HepG2 (cell line): ENCODE measurements at regions not wholly inside any gene's neighbourhood (a gene's known extent, or its start where the extent isn't known, plus 50 kb on each side); places are given as distances from the start of the nearest gene placed in this dataset.

Experiments
- ATAC-seq: fragments of 200-7000 bp; cut with Tn5 transposase; 3 replicates; pipeline ENCODE4 v1.9.1; 2020; ENCODE audit warnings: mild to moderate bottlenecking, moderate library complexity
- BruUV-seq: library from RNA; stranded (reverse); fragments of 400-500 nt; replicated peaks from 2 replicates; lab custom pipeline; 2021; lab: Mats Ljungman, UMichigan
- CTCF ChIA-PET: fragments of 300-600 bp; formaldehyde crosslinking; extraction: SDS; loops from one replicate; lab custom pipeline; 2021; ENCODE audit warnings: low total read pairs, inconsistent platforms, low intra/inter-chr PET ratio; lab: Yijun Ruan, JAX
- POLR2A ChIA-PET: fragments of 350-600 bp; sonication (Branson Sonifier 250); formaldehyde crosslinking; loops from one replicate; lab custom pipeline; 2020; ENCODE audit warnings: antibody characterized with exemption, inconsistent platforms; lab: Yijun Ruan, JAX
- DNase-seq: peaks from one replicate; pipeline ENCODE4 v3.0.0-alpha.2; 2015; ENCODE audit warnings: low spot score
- FAIRE-seq: peaks from 3 replicates; lab custom pipeline; 2011; peaks lifted over from hg19 to GRCh38; lab: Jason Lieb, UNC
- H2AFZ ChIP-seq: one replicate; pipeline ENCODE4 v1.6.1; 2011; ENCODE audit warnings: low read length, inconsistent platforms
- H3K27ac ChIP-seq: fragments of 300-600 bp; 3 replicates; pipeline ENCODE4 v1.8.0; 2011; ENCODE audit warnings: mixed run types, mild to moderate bottlenecking, mixed read lengths, low read length, inconsistent platforms; ENCODE audit not compliant: insufficient read depth; ENCODE audit errors: extremely low read length
- H3K27me3 ChIP-seq, 2 experiments: fragments of 200-600 bp in 1 of 2; 2 replicates in 1 of 2; 3 replicates in 1 of 2; pipeline versions ENCODE4 v1.6.0 to v1.8.0; 2011; ENCODE audit warnings: low read length in 2 of 2, mild to moderate bottlenecking in 2 of 2, moderate library complexity in 2 of 2, inconsistent platforms in 1 of 2; ENCODE audit not compliant: insufficient read depth in 2 of 2, control insufficient read depth in 1 of 2
- H3K36me3 ChIP-seq, 2 experiments: fragments of 200-600 bp in 1 of 2; replicated peaks in 1 of 2; 2 replicates in 1 of 2; 3 replicates in 1 of 2; pipeline versions ENCODE4 v1.5.1 to v1.8.0; 2011; ENCODE audit warnings: low read length in 2 of 2, inconsistent platforms in 1 of 2; ENCODE audit not compliant: insufficient read depth in 2 of 2, control insufficient read depth in 1 of 2
- H3K4me1 ChIP-seq: 2 replicates; pipeline ENCODE4 v1.5.1; 2012; ENCODE audit warnings: low read length, inconsistent platforms; ENCODE audit not compliant: insufficient read depth
- H3K4me2 ChIP-seq: 2 replicates; pipeline ENCODE4 v1.6.0; 2011; ENCODE audit warnings: low read depth, low read length, inconsistent platforms
- H3K4me3 ChIP-seq, 3 experiments: fragments of 200-600 bp in 1 of 3; sonication (generic), shearing (Covaris generic) in 1 of 3; replicated peaks in 1 of 3; 2 replicates each; pipeline ENCODE4 v1.5.1; 2011 to 2016; ENCODE audit warnings: low read length in 3 of 3, inconsistent platforms in 2 of 3, low read depth in 2 of 3, mild to moderate bottlenecking in 2 of 3, control low read depth in 1 of 3, mixed read lengths in 1 of 3; ENCODE audit not compliant: insufficient read depth in 1 of 3
- H3K79me2 ChIP-seq: one replicate; pipeline ENCODE4 v1.6.1; 2011; ENCODE audit warnings: low read length, inconsistent platforms; ENCODE audit not compliant: insufficient read depth
- H3K9ac ChIP-seq: 2 replicates; pipeline ENCODE4 v1.6.0; 2011; ENCODE audit warnings: mild to moderate bottlenecking, low read depth, low read length, inconsistent platforms; ENCODE audit not compliant: insufficient read depth
- H3K9me3 ChIP-seq: 2 replicates; pipeline ENCODE4 v1.5.1; 2012; ENCODE audit warnings: mild to moderate bottlenecking, low read length
- H4K20me1 ChIP-seq: 2 replicates; pipeline ENCODE4 v1.6.0; 2011; ENCODE audit warnings: inconsistent platforms, mild to moderate bottlenecking, low read length, moderate library complexity; ENCODE audit not compliant: insufficient read depth
- ARNTL ChIP-seq: sonication (generic); formaldehyde crosslinking; IDR thresholded peaks from 2 replicates; pipeline ENCODE4 v1.4.0; 2020; ENCODE audit warnings: mild to moderate bottlenecking, missing genetic modification reagents
- FOXK2 ChIP-seq: fragments of 450-650 bp; IDR thresholded peaks from 2 replicates; pipeline ENCODE4 v1.6.1; 2016
- NFATC3 ChIP-seq: sonication (generic); formaldehyde crosslinking; IDR thresholded peaks from 2 replicates; pipeline ENCODE4 v1.5.1; 2020; ENCODE audit warnings: mild to moderate bottlenecking, missing genetic modification reagents
- NFE2L1 ChIP-seq: sonication (generic); formaldehyde crosslinking; IDR thresholded peaks from 2 replicates; pipeline ENCODE4 v1.4.0; 2020; ENCODE audit warnings: missing genetic modification reagents, mild to moderate bottlenecking, borderline replicate concordance
- NR2C2 ChIP-seq: sonication (generic); formaldehyde crosslinking; IDR thresholded peaks from 2 replicates; pipeline ENCODE4 v1.4.0; 2020; ENCODE audit warnings: missing genetic modification reagents, mild to moderate bottlenecking, moderate library complexity, borderline replicate concordance
- PTBP1 ChIP-seq: fragments of 200-400 bp; formaldehyde crosslinking; IDR thresholded peaks from 2 replicates; pipeline ENCODE4 v1.6.1; 2018; ENCODE audit warnings: low read length, low read depth; ENCODE audit not compliant: poor library complexity, severe bottlenecking
- RBFOX2 ChIP-seq: fragments of 200-400 bp; formaldehyde crosslinking; IDR thresholded peaks from 2 replicates; pipeline ENCODE4 v1.6.1; 2017; ENCODE audit warnings: low read depth, mild to moderate bottlenecking, low read length
- REXO4 ChIP-seq: sonication (generic); formaldehyde crosslinking; IDR thresholded peaks from 2 replicates; pipeline ENCODE4 v1.8.0; 2022; ENCODE audit warnings: missing genetic modification reagents, mild to moderate bottlenecking, borderline replicate concordance
- SAP130 ChIP-seq: IDR thresholded peaks from 2 replicates; pipeline ENCODE4 v1.6.1; 2016; ENCODE audit warnings: low read depth
- SETDB1 ChIP-seq: sonication (generic); formaldehyde crosslinking; IDR thresholded peaks from 2 replicates; pipeline ENCODE4 v1.5.1; 2020; ENCODE audit warnings: missing genetic modification reagents, mild to moderate bottlenecking, borderline replicate concordance
- XBP1 ChIP-seq: sonication (generic); formaldehyde crosslinking; IDR thresholded peaks from 2 replicates; pipeline ENCODE4 v1.5.0; 2020; ENCODE audit warnings: missing genetic modification reagents
- ZFP37 ChIP-seq: sonication (generic); formaldehyde crosslinking; IDR thresholded peaks from 2 replicates; pipeline ENCODE4 v1.4.0; 2020; ENCODE audit warnings: missing genetic modification reagents, borderline replicate concordance
- ZNF251 ChIP-seq: sonication (generic); formaldehyde crosslinking; IDR thresholded peaks from 2 replicates; pipeline ENCODE4 v1.9.0; 2021; ENCODE audit warnings: mild to moderate bottlenecking, missing genetic modification reagents
- ZNF451 ChIP-seq: sonication (generic); formaldehyde crosslinking; IDR thresholded peaks from 2 replicates; pipeline ENCODE4 v1.5.0; 2020; ENCODE audit warnings: mild to moderate bottlenecking, missing genetic modification reagents
- ZNF746 ChIP-seq: sonication (generic); formaldehyde crosslinking; IDR thresholded peaks from 2 replicates; pipeline ENCODE4 v1.8.0; 2022; ENCODE audit warnings: mild to moderate bottlenecking, missing genetic modification reagents
- WGBS: methylation state at CpG from one replicate; pipeline ENCODE4 v1.1.6; 2017; ENCODE audit warnings: low lambda C conversion rate; 5-methylcytosine and 5-hydroxymethylcytosine counted together
- in situ Hi-C: cut with HindIII; loops from 2 replicates; pipeline ENCODE4 v1.10.0; 2017; ENCODE audit warnings: low pct_unique_long_range_greater_than_20kb; ENCODE audit not compliant: extremely low pct_ligation_motif_present
- intact Hi-C: fragments of 100-400 bp; cut with micrococcal nuclease; formaldehyde crosslinking; loops from one replicate; pipeline ENCODE4 v1.10.0; 2022; ENCODE audit not compliant: unreplicated experiment
- TF ChIP-seq, protein P1 (sequence below): sonication (generic); formaldehyde crosslinking; IDR thresholded peaks from 2 replicates; pipeline ENCODE4 v1.5.0; 2020; ENCODE audit warnings: missing genetic modification reagents

DNA sequence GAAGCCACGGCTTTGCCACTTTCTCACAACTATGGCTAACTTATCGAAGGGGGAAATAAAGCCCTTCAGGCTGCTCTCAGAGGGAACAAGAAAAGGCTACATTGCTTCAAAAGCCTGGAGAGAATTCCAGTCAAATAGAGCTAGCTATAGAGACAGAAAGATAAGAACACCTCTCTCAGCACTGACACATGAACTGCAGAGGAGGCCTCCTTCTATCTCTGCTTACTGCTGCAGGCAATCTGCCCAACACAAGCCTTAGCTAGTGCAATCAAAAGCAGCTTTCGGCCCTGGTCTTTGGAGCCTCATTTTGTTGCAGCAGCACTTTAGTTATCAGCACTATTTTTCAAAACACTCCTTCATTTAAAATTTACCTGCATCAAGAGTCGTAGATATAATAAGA is 118.4 kb upstream of the ROBO1 start:
- Histone ChIP-seq H4K20me1 (no peaks in the 10 kb centered on the region), H3K27ac (no peak overlapping the region), H2AFZ (no peak overlapping the region), H3K4me2 (no peak overlapping the region), H3K36me3 (no peaks in the 10 kb centered on the region), H3K4me1 (no peaks in the 10 kb centered on the region), H3K4me3 (no peak overlapping the region), H3K79me2 (no peaks in the 10 kb centered on the region), H3K9ac (no peak overlapping the region), H3K9me3 (no peaks in the 10 kb centered on the region), H3K27me3 (no peaks in the 10 kb centered on the region)
- ATAC-seq (no peak), DNase-seq (no peak), FAIRE-seq (no peak)
- ChIA-PET POLR2A (no interaction called here), CTCF (no interaction called here)
- intact Hi-C loops (no loop called here), in situ Hi-C loops (no loop called here)
- no TSS peak for BruUV-seq
- 8% methylated on average over 4 of the region's 4 CpGs for WGBS
- TF ChIP-seq SAP130 (CRISPR knock-in tag) (no peak), XBP1 (CRISPR knock-in tag) (no peak), FOXK2 (no peak), REXO4 (CRISPR knock-in tag) (no peak), NFE2L1 (no peak), ZNF746 (CRISPR knock-in tag) (no peak), NR2C2 (CRISPR knock-in tag) (no peak), ARNTL (no peak)
- TF ChIP-seq, all 625 proteins: peak for 0

DNA sequence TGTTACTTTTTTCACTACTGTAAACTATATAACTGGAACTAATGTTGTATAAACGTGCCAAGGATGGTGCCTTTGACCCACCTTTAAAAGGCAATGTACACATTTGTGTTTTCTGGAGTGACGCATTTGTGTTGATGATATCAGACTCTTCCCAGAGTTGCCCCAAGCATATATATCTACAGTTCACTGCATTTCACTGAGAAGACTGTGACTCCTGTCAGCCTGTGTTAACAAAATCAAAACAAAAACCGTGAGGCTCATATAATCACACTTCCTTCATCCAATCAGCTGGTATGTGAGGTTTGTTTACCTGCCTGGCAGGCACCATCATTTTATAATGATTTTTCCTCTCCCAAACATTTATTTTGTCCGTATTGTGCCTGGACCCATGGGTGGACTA is 117.6 kb upstream of the ROBO1 start:
- TF ChIP-seq SETDB1 (CRISPR knock-in tag) (no peak), PTBP1 (no peak), NFATC3 (CRISPR knock-in tag) (no peak), ZFP37 (CRISPR knock-in tag) (no peak), RBFOX2 (no peak), ZNF251 (CRISPR knock-in tag) (no peak), ZNF451 (no peak)
- TF ChIP-seq, protein P1, sequence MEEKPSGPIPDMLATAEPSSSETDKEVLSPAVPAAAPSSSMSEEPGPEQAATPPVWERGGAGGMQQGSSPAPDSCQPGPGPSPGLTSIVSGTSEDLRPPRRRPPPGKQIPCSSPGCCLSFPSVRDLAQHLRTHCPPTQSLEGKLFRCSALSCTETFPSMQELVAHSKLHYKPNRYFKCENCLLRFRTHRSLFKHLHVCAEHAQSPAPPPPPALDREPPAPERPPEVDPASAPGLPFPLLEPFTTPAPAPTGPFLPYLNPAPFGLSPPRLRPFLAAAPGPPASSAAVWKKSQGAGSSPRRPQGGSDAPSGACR, result no peak
- TF ChIP-seq, all 625 proteins: peak for 0
- Histone ChIP-seq H3K9ac (no peak overlapping the region), H3K9me3 (no peaks in the 10 kb centered on the region), H3K36me3 (no peaks in the 10 kb centered on the region), H3K4me1 (no peaks in the 10 kb centered on the region), H3K27ac (no peak overlapping the region), H4K20me1 (no peaks in the 10 kb centered on the region), H3K27me3 (no peaks in the 10 kb centered on the region), H2AFZ (no peak overlapping the region), H3K4me2 (no peak overlapping the region), H3K4me3 (no peak overlapping the region), H3K79me2 (no peaks in the 10 kb centered on the region)
- FAIRE-seq, result no peak
- DNase-seq, result no peak
- ChIA-PET POLR2A (no interaction called here), CTCF (no interaction called here)
- WGBS, result 0% methylated on average over 4 of the region's 4 CpGs
- in situ Hi-C loops, result no loop called here
- intact Hi-C loops, result no loop called here
- no peak for ATAC-seq
- BruUV-seq, result no TSS peak
